ENCODE measurements at regions not wholly inside any gene's neighbourhood (a gene's known extent, or its start where the extent isn't known, plus 50 kb on each side); places are given as distances from the start of the nearest gene placed in this dataset.

- TF ChIP-seq EZH2phosphoT487 (IDR thresholded peaks at IDR 0.05; ENCODE audit: low read length): no peak
- no peak for TF ChIP-seq CTCF (IDR thresholded peaks at IDR 0.05; ENCODE audit: low read length)
Measured at GRCh38 chr11:42397483-42397882, 914.3 kb upstream of the API5 start.

All from MM.1S (cell line).